Activated CD4-positive, alpha-beta T cell treated with anti-CD3 and anti-CD28 coated beads, Interleukin-2, amount 50 U/mL, for 16 hours (primary cell): ENCODE measurements at regions not wholly inside any gene's neighbourhood (a gene's known extent, or its start where the extent isn't known, plus 50 kb on each side); places are given as distances from the start of the nearest gene placed in this dataset.

Experiments used
- DNase-seq: peaks from one replicate; pipeline ENCODE4 v3.0.0-alpha.2; 2020

DNA sequence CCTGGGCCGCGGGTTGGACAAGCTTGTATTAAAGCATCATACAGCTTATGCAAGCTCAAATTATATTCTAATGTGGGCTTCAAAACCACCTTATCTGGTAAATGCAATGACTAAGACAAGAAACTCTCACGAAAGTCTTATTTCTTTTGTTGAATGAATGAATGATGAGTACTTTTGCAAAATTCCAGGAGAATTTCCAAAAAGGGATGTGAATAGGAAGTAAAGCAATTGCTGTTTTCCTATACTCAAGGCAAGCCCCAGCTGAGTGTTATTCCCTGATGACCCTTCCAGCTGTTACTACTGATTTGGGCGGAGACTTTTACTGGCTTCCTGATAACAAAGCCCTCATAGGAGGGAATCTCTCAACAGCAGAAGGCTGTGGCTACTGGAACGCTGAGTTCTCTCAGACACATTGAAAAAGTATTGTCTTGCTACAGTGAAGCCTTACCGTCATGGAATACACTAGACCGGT lies 162.8 kb downstream of the SREK1 start:
- DNase-seq, result no peak

GRCh38 chr5:66307647-66308241 lies 163.6 kb downstream of the SREK1 start:
- DNase-seq, result peak; percentile 68

DNA sequence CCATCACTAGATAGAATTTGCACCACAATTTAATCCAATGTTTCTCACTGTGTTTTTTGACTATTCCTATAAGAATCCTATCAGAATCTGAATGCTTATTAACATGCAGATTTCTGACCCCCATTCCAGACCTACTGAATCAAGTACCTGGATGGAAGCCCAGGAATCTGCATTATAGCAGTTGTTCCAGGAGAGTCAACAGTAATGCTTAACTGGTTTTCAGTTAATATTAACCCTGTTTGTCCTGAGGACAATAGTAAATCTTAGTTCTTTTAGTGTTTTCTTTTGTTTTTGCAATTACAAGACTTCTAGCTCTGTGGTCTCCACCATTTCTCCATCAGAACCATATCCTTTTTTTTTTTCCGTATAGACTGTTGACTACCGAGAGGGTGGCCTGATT lies 168.2 kb downstream of the SREK1 start:
- no peak for DNase-seq

DNA sequence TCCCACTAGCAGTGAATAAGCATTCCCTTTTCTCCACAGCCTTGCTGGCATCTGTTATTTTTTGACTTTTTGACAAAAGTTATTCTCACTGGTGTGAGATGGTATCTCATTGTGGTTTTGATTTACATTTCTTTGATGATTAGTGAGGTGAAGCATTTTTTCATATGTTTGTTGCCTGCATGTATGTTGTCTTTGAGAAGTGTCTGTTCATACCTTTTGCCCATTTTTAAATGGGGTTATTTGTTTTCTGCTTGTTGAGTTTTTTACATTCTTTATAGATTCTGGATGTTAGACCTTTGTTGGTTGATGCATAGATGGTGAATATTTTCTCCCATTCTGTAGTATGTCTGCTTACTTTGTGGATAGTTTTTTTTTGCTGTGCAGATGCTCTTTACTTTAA lies 171.7 kb downstream of the SREK1 start:
- DNase-seq, result no peak

DNA sequence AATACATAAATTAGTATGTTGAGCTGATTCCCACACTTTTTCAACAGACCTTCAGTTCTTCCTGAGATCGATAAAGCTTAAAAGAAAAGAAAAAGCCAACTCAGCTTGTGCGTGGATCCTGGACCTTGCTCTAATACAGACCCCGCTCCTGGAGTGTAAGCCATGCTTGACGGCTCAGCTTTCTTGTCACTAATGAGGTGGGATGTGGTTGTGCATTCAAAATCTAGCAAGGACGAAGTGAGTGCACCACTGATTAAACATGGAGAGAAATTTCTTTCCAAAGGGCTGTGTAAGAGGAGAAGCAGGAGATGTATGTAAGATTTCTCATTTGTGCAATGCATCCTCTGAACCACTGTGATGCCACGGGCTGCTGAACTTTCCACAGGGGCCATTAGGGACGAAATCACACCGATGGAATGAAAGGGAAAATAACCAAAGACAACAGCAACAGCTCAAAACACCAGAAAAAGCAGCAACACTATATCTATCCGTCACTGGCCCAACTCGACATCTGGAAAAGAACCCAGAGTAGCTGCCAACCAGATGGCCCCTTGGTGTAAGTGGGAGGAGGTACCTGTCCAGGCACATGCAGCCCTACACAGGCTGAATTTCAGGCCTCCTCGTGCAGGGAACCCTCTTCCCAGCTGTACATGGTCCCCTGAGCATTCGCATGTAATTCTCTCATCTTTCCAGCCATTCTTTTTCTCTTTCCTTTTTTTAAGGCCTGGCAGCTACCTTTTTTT lies 178.9 kb downstream of the SREK1 start:
- no peak for DNase-seq

DNA sequence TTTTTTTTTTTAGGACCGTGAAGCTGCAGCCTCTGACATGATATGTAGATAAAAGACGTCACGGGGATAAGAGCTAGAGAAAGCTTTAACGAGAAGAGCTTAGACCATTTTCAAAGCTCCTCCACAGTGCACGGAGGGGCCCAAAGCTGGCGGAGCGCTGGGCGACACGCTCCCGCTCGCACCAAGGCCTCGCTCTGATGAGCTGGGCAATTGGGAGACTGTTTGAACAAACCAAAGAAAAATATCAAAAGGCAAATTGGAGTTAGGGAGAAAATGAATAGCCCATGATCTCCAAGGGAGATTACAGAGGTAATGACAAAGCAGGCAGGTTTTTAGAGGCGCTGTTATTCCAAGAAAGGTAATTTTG lies 179.4 kb downstream of the SREK1 start:
- no peak for DNase-seq

DNA sequence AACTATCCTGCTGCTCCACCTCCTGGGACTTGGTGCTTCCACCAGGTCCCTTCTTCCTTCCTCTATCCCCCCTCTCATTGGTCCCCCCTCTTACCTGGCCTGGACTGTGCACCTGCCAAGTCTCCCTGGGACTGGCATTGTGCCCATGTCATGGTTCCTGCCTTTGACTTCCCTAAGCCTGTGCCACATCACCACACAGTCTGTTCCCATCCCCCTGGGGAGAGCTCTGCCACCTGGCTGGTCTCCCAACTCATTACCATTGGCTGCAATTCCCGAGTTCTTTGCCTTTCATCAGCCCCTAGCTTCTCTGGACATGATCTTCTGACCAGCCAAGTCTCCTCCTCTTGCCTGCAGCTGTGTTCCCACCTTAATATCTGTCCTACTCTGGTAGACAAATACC lies 180.3 kb downstream of the SREK1 start:
- DNase-seq, result no peak

GRCh38 chr5:66326276-66326675 lies 182.2 kb downstream of the SREK1 start:
- DNase-seq, result no peak

- DNase-seq, result no peak
These were observed 182.9 kb downstream of the SREK1 start for GRCh38 chr5:66327008-66327407.

DNA sequence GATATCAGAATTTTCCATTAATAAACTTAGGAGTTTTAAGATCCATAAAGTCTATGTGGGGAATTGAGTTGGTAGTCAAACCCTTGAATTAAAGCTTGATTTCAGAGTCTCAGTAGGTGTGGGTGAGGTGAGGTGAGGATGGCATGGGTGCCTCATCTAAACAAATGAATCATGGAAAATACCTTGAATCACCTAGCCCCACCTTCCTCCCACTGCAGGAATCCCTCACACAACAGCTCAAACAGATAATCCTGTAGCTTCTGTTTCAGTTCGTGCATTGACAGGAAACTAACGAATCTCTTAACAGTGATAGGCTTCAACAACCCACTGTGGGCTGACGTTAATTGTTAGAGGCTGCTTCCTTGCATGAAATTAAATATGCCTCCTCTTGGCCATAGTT lies 185.0 kb downstream of the SREK1 start:
- peak; percentile 3 for DNase-seq

GRCh38 chr5:66333192-66333591 lies 189.1 kb downstream of the SREK1 start:
- no peak for DNase-seq

DNA sequence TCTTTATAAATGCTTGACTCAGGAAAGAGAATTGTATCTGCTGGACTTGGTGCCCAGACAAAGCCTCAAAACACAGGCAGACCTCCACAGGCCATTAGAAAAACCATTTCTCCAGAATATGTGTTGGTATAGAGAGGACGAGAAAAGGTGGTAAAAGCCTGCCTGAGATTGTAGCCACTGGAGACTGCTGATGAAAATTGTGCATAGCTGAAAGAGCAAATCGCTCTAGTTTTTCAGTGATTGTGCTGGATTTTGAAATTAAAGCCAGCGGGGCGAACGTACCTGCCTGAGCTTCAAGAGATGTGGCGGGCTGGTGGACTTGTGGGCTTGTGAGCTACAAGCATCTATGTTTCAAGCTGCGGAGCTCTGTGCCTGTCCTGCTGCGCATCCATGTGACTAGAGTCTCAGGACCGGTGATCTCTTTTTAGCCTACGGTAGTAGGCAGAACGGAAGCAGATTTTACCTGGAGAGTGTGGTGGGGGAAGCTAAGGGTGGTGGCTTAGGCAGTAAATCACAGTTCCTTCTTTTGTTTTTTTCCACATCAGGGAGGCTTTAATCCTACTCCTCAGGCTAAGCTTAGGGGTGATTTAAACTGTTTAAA lies 193.6 kb downstream of the SREK1 start:
- no peak for DNase-seq

GRCh38 chr5:66338828-66339227 lies 194.7 kb downstream of the SREK1 start:
- DNase-seq, result no peak

DNA sequence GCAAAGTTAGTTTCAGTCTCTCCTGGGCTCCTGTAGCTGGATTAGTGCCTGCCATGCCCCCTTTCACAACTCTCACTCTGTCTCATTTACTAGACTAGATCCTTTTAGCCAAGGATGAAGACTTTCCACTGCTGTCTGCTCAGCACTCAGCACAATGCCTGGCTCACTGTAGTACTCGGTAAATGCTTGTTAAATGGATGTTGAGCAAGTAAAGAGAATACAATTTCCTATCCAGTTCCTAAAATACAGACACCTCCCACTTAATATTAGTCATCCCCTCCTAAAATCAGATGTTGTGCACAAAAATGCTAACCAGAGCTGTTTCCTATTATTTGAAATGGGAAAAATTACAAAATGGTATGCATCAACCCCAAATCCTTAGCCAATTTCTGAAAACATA lies 195.8 kb downstream of the SREK1 start:
- DNase-seq, result no peak

DNA sequence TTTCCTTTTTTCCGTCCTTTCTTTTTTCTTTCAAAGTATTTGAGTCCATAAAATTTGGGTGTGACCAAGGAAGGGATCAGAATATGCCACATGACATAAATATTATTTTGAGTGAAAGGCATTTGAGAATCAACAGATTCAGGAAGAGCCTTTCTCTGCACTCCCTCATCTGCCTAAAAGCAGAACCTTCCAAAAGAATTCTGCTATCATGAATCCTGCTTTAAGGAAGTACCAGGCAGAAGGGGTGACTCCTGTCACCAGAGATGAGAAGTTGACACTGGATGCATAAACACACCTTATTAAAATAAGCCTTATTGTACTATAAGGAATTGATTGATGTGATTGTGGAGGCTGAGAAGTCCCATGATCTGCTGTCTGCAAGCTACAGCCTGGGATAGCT lies 196.7 kb downstream of the SREK1 start:
- DNase-seq, result no peak

DNA sequence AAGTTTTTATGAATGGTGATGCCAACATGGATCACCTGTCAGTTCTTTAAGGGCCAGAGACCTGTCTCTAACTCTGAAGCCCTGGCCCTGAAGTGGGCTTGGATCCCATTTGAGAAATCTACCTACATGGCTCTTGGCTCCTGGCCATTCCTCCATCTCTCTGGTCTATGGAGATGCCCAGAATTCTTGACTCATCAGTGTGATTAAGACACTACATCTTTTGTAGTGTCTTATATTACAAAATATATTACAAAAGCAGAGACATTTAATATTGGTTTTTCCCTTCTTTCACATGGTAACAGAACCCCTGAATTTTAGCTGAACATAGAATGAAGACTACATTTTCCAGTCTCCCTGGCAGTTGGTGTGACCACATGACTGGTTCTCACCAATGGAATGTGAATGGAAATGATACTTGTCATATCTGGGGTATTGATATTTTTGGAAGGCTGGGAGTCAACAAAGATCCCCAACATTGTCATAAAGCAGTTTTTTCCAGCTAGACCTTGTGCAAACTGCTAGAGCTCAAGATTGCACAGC lies 198.3 kb downstream of the SREK1 start:
- no peak for DNase-seq

DNA sequence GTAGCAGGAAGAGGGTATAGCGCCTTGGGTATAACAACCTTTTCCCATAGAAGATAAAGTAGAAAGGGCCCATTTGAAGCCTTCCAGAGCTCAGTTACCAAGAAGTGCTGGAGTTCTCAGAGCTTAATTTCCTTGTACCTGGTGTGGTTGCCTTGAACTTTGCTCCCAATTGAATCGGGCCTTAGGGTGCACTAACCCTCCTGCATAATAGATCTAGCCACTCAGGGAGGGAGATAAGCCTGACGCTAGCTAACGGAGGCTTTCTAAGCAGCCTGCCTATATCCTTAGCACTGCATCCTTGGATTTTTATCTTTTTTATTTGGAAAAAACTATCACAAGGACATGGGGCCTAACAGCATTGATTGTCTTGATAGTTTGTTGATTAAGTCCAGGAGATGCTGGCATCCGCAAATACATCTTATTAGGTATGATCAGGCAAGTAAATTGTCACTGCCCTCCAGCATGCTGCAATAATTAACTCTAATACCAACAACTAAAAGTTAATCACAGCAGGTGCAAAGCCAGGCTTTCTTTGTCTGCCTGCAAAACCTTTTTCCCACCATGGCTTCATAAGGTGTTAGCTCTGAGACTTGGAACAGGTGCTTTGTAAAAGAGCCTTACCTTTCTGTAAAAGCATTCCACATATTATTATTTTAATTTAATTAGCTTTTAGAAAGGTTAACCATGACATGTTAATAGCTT lies 199.4 kb downstream of the SREK1 start:
- DNase-seq, result no peak

- DNase-seq, result no peak
These were observed 200.4 kb downstream of the SREK1 start for GRCh38 chr5:66344544-66344943.

GRCh38 chr5:66345281-66345680 lies 201.2 kb downstream of the SREK1 start:
- no peak for DNase-seq

GRCh38 chr5:66346869-66347268 lies 202.8 kb downstream of the SREK1 start:
- DNase-seq, result no peak

- no peak for DNase-seq
These were observed 204.5 kb downstream of the SREK1 start for GRCh38 chr5:66348387-66349125.

GRCh38 chr5:66351813-66352212 lies 207.7 kb downstream of the SREK1 start:
- no peak for DNase-seq

DNA sequence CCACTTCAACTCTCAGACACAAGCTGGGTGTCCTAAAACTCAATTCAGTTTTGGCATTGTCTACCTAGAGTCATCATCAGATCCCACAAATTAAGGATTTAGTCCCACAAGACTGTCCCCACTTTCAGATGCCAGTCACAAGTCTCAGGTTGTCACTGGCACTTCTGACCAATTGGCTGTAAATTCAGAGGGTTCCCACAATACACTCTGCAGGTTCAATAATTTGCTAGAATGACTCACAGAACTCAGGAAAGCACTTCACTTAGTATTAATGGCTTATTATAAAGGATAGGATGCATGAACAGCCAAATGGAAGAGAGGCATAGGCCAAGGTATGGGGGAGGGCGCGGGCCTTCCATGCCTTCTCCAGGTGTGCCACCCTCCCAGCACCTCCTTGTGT lies 209.1 kb downstream of the SREK1 start:
- no peak for DNase-seq
